ENCODE measurements at regions not wholly inside any gene's neighbourhood (a gene's known extent, or its start where the extent isn't known, plus 50 kb on each side); places are given as distances from the start of the nearest gene placed in this dataset.
"Not testable (repeated sequence)": the region's sequence is repeated elsewhere in the genome, so short reads cannot be mapped to it uniquely, and the experiment has no call there.

GRCh38 chr7:51409934-51410333 lies 93.3 kb upstream of the COBL start:
- not testable (repeated sequence) for DNase-seq

- DNase-seq, result not testable (repeated sequence)
These were observed 81.0 kb upstream of the COBL start for GRCh38 chr7:51397608-51398007.

- DNase-seq, result not testable (repeated sequence)
These were observed 76.4 kb upstream of the COBL start for GRCh38 chr7:51393003-51393402.

- DNase-seq, result not testable (repeated sequence)
These were observed 73.3 kb upstream of the COBL start for GRCh38 chr7:51389952-51390351.

GRCh38 chr7:51389216-51389812 lies 72.7 kb upstream of the COBL start:
- not testable (repeated sequence) for DNase-seq

- DNase-seq, result not testable (repeated sequence)
These were observed 71.6 kb upstream of the COBL start for GRCh38 chr7:51388241-51388640.

- DNase-seq, result not testable (repeated sequence)
These were observed 70.4 kb upstream of the COBL start for GRCh38 chr7:51386806-51387568.

- DNase-seq, result not testable (repeated sequence)
These were observed 69.6 kb upstream of the COBL start for GRCh38 chr7:51386184-51386583.

- DNase-seq, result not testable (repeated sequence)
These were observed 65.6 kb upstream of the COBL start for GRCh38 chr7:51382243-51382642.

- no peak for DNase-seq
These were observed 59.9 kb upstream of the COBL start for GRCh38 chr7:51376420-51377092.

GRCh38 chr7:51374936-51375335 lies 58.3 kb upstream of the COBL start:
- no peak for DNase-seq

- not testable (repeated sequence) for DNase-seq
These were observed 57.0 kb upstream of the COBL start for GRCh38 chr7:51373607-51374006.

GRCh38 chr7:51369746-51370145 lies 53.1 kb upstream of the COBL start:
- no peak for DNase-seq

GRCh38 chr7:51369228-51369627 lies 52.6 kb upstream of the COBL start:
- not testable (repeated sequence) for DNase-seq

GRCh38 chr7:51368334-51368733 lies 51.7 kb upstream of the COBL start:
- DNase-seq, result no peak

GRCh38 chr7:51367614-51367968 lies 51.0 kb upstream of the COBL start:
- no peak for DNase-seq

GRCh38 chr7:51366930-51367613 lies 50.5 kb upstream of the COBL start:
- DNase-seq, result peak; percentile 56

Data from hindlimb muscle (tissue), 1 donor.